Uterus (tissue), 2 donors: ENCODE measurements at regions not wholly inside any gene's neighbourhood (a gene's known extent, or its start where the extent isn't known, plus 50 kb on each side); places are given as distances from the start of the nearest gene placed in this dataset.

Experiments used
- CTCF ChIP-seq, 4 experiments: fragments of 200-600 bp in 2 of 4; fragments of 450-650 bp in 2 of 4; sonication (generic) in 2 of 4; IDR thresholded peaks; one replicate each; pipeline ENCODE4 v1.5.1; 2016 to 2019; ENCODE audit warnings: antibody characterized with exemption in 4 of 4, mild to moderate bottlenecking in 2 of 4, moderate library complexity in 1 of 4
- POLR2A ChIP-seq, 2 donors: fragments of 450-650 bp; IDR thresholded peaks; one replicate each; pipeline ENCODE4 v1.6.1; 2016; ENCODE audit warnings: antibody characterized with exemption in 2 of 2, mild to moderate bottlenecking in 1 of 2, moderate library complexity in 1 of 2

- TF ChIP-seq POLR2A (IDR thresholded peaks at IDR 0.05) (no peak), CTCF (IDR thresholded peaks at IDR 0.05) (no peak)
Measured at GRCh38 chr3:40976241-40976640, 223.1 kb upstream of the CTNNB1 start.
